SK-N-SH treated with all-trans-retinoic acid at 6 μM for 48 hours (cell line): ENCODE measurements at regions not wholly inside any gene's neighbourhood (a gene's known extent, or its start where the extent isn't known, plus 50 kb on each side); places are given as distances from the start of the nearest gene placed in this dataset.

Experiments
- ATAC-seq: fragments of 200-7000 bp; cut with Tn5 transposase; 3 replicates; pipeline ENCODE4 v1.9.1; 2020; ENCODE audit warnings: mild to moderate bottlenecking, moderate library complexity
- ARNTL ChIP-seq: fragments of 450-650 bp; formaldehyde crosslinking; IDR thresholded peaks from 2 replicates; pipeline ENCODE4 v1.5.0; 2020; ENCODE audit warnings: low read depth, mild to moderate bottlenecking, moderate library complexity, borderline replicate concordance
- BACH2 ChIP-seq: fragments of 250-450 bp; sonication (Bioruptor Pico); IDR thresholded peaks from 2 replicates; pipeline ENCODE4 v1.9.0; 2021; ENCODE audit warnings: mild to moderate bottlenecking, borderline replicate concordance
- CREB5 ChIP-seq: fragments of 250-450 bp; sonication (Bioruptor Pico); IDR thresholded peaks from 2 replicates; pipeline ENCODE4 v1.5.1; 2020; ENCODE audit warnings: low read depth, mild to moderate bottlenecking, moderate library complexity
- CSDC2 ChIP-seq: fragments of 250-450 bp; sonication (Bioruptor Pico); IDR thresholded peaks from 2 replicates; pipeline ENCODE4 v1.5.0; 2020; ENCODE audit warnings: mild to moderate bottlenecking, moderate library complexity
- ESRRG ChIP-seq: fragments of 250-450 bp; sonication (Bioruptor Pico); IDR thresholded peaks from 2 replicates; pipeline ENCODE4 v1.6.1; 2021; ENCODE audit warnings: mild to moderate bottlenecking
- GLIS3 ChIP-seq: fragments of 250-450 bp; sonication (Bioruptor Pico); IDR thresholded peaks from 2 replicates; pipeline ENCODE4 v1.5.0; 2020; ENCODE audit warnings: mild to moderate bottlenecking, moderate library complexity
- ISL1 ChIP-seq: fragments of 250-450 bp; sonication (Bioruptor Pico); IDR thresholded peaks from 2 replicates; pipeline ENCODE4 v2.1.2; 2022; ENCODE audit warnings: mild to moderate bottlenecking, moderate library complexity
- POU6F1 ChIP-seq: fragments of 250-450 bp; sonication (Bioruptor Pico); IDR thresholded peaks from 2 replicates; pipeline ENCODE4 v1.8.0; 2021; ENCODE audit warnings: low read depth, mild to moderate bottlenecking, moderate library complexity, borderline replicate concordance
- PPARA ChIP-seq: fragments of 250-450 bp; sonication (Bioruptor Pico); IDR thresholded peaks from 2 replicates; pipeline ENCODE4 v1.5.0; 2020; ENCODE audit warnings: mild to moderate bottlenecking, borderline replicate concordance
- RARB ChIP-seq: fragments of 250-450 bp; sonication (Bioruptor Pico); IDR thresholded peaks from 2 replicates; pipeline ENCODE4 v1.8.0; 2021; ENCODE audit warnings: mild to moderate bottlenecking, moderate library complexity
- SNAI2 ChIP-seq: fragments of 250-450 bp; sonication (Bioruptor Pico); IDR thresholded peaks from 2 replicates; pipeline ENCODE4 v1.5.0; 2020; ENCODE audit warnings: mild to moderate bottlenecking, moderate library complexity
- TCF4 ChIP-seq: fragments of 250-450 bp; sonication (Bioruptor Pico); IDR thresholded peaks from 2 replicates; pipeline ENCODE4 v1.8.0; 2021; ENCODE audit warnings: mild to moderate bottlenecking, moderate library complexity, borderline replicate concordance
- TOX ChIP-seq: fragments of 250-450 bp; sonication (Bioruptor Pico); IDR thresholded peaks from 2 replicates; pipeline ENCODE4 v1.8.0; 2021; ENCODE audit warnings: mild to moderate bottlenecking, moderate library complexity, borderline replicate concordance
- TSHZ2 ChIP-seq: fragments of 250-450 bp; sonication (Bioruptor Pico); IDR thresholded peaks from 2 replicates; pipeline ENCODE4 v1.5.0; 2020; ENCODE audit warnings: mild to moderate bottlenecking, moderate library complexity
- ZC3H10 ChIP-seq: fragments of 250-450 bp; sonication (Bioruptor Pico); IDR thresholded peaks from 2 replicates; pipeline ENCODE4 v1.5.1; 2021; ENCODE audit warnings: mild to moderate bottlenecking, moderate library complexity
- ZFP3 ChIP-seq: fragments of 250-450 bp; sonication (Bioruptor Pico); IDR thresholded peaks from 2 replicates; pipeline ENCODE4 v1.5.0; 2020; ENCODE audit warnings: mild to moderate bottlenecking, moderate library complexity
- ZFP30 ChIP-seq: fragments of 450-650 bp; formaldehyde crosslinking; IDR thresholded peaks from 2 replicates; pipeline ENCODE4 v1.5.0; 2022; ENCODE audit warnings: mild to moderate bottlenecking, moderate library complexity
- ZNF565 ChIP-seq: fragments of 450-650 bp; formaldehyde crosslinking; conservative IDR thresholded peaks from 2 replicates; pipeline ENCODE4 v1.5.0; 2020; ENCODE audit warnings: low read depth, mild to moderate bottlenecking, moderate library complexity
- ZNF70 ChIP-seq: fragments of 450-650 bp; formaldehyde crosslinking; IDR thresholded peaks from 2 replicates; pipeline ENCODE4 v1.5.0; 2020; ENCODE audit warnings: mild to moderate bottlenecking, moderate library complexity
- ZNF8 ChIP-seq: fragments of 450-650 bp; formaldehyde crosslinking; IDR thresholded peaks from 2 replicates; pipeline ENCODE4 v1.5.0; 2020; ENCODE audit warnings: mild to moderate bottlenecking, moderate library complexity

GRCh38 chr3:72203613-72204349, 418.8 kb upstream of the PROK2 start (continued):
- no peak for TF ChIP-seq CREB5
- no peak for TF ChIP-seq TOX (CRISPR knock-in tag)
- TF ChIP-seq ARNTL, result no peak

GRCh38 chr3:72203105-72203504, 418.2 kb upstream of the PROK2 start:
- TF ChIP-seq TCF4 (CRISPR knock-in tag) (no peak), ESRRG (no peak), ZFP30 (CRISPR knock-in tag) (no peak), BACH2 (CRISPR knock-in tag) (no peak), ISL1 (CRISPR knock-in tag) (no peak), ZFP3 (no peak), SNAI2 (CRISPR knock-in tag) (no peak), CREB5 (no peak), ZNF565 (CRISPR knock-in tag) (no peak), ARNTL (no peak), POU6F1 (CRISPR knock-in tag) (no peak), RARB (no peak), TSHZ2 (CRISPR knock-in tag) (no peak), ZNF8 (no peak), GLIS3 (CRISPR knock-in tag) (no peak), ZC3H10 (CRISPR knock-in tag) (no peak), ZNF70 (CRISPR knock-in tag) (no peak), PPARA (CRISPR knock-in tag) (no peak)
- TF ChIP-seq, all 23 proteins: peak for 0
- ATAC-seq, result no peak

GRCh38 chr3:72200332-72200731, 415.4 kb upstream of the PROK2 start:
- ATAC-seq, result no peak

More at GRCh38 chr3:72200332-72200731, 415.4 kb upstream of the PROK2 start:
- TF ChIP-seq ISL1 (CRISPR knock-in tag) (no peak), TSHZ2 (CRISPR knock-in tag) (no peak), ZNF565 (CRISPR knock-in tag) (no peak), PPARA (CRISPR knock-in tag) (no peak), ZC3H10 (CRISPR knock-in tag) (no peak), TCF4 (CRISPR knock-in tag) (no peak), ZNF70 (CRISPR knock-in tag) (no peak), POU6F1 (CRISPR knock-in tag) (no peak), ZFP3 (no peak), RARB (no peak), ARNTL (no peak), GLIS3 (CRISPR knock-in tag) (no peak), CSDC2 (CRISPR knock-in tag) (no peak)
